ENCODE measurements at regions not wholly inside any gene's neighbourhood (a gene's known extent, or its start where the extent isn't known, plus 50 kb on each side); places are given as distances from the start of the nearest gene placed in this dataset.

GRCh38 chr2:4995466-4995865, 696.7 kb upstream of the SOX11 start:
- TF ChIP-seq CTCF (IDR thresholded peaks at IDR 0.05; ENCODE audit: insufficient read depth, low read length, poor library complexity, severe bottlenecking), result no peak
- TF ChIP-seq EZH2phosphoT487 (conservative IDR thresholded peaks at IDR 0.05; ENCODE audit: low read length), result no peak
